CD4-positive, alpha-beta T cell (primary cell): ENCODE measurements at regions not wholly inside any gene's neighbourhood (a gene's known extent, or its start where the extent isn't known, plus 50 kb on each side); places are given as distances from the start of the nearest gene placed in this dataset.
A peak's percentile ranks its signal among the peaks of the same experiment; 100 is the strongest.

ENCODE experiments used
- ATAC-seq: fragments of 200-7000 bp; cut with Tn5 transposase; one replicate; pipeline ENCODE4 v1.10.0; 2022; ENCODE audit warnings: mild to moderate bottlenecking; ENCODE audit not compliant: poor library complexity
- CTCF ChIA-PET: fragments of 350-600 bp; sonication (Branson Sonifier 250); formaldehyde crosslinking; loops from one replicate; lab custom pipeline; 2021; ENCODE audit warnings: antibody characterized with exemption, inconsistent platforms; lab: Charles Lee
- POLR2A ChIA-PET: fragments of 350-600 bp; sonication (Branson Sonifier 250); formaldehyde crosslinking; loops from one replicate; lab custom pipeline; 2021; ENCODE audit warnings: antibody characterized with exemption, inconsistent platforms; lab: Charles Lee
- DNase-seq, 14 experiments: peaks; one replicate each; pipeline ENCODE4 v3.0.0-alpha.2; 2013 to 2020; ENCODE audit warnings: mixed read lengths in 2 of 14
- H3K27ac ChIP-seq, 2 donors: one replicate each; pipeline versions ENCODE4 v1.5.1 to v1.7.0; 2013; ENCODE audit warnings: low read length in 2 of 2, low read depth in 1 of 2, mild to moderate bottlenecking in 1 of 2
- H3K27me3 ChIP-seq, 2 experiments: 1 replicate in 1 of 2; 2 replicates in 1 of 2; pipeline versions ENCODE4 v1.6.1 to v1.7.0; 2013; ENCODE audit warnings: low read length in 2 of 2, control low read depth in 1 of 2, mild to moderate bottlenecking in 1 of 2, moderate library complexity in 1 of 2; ENCODE audit not compliant: insufficient read depth in 2 of 2, control insufficient read depth in 1 of 2
- H3K36me3 ChIP-seq: one replicate; pipeline ENCODE4 v1.6.1; 2013; ENCODE audit warnings: low read length, control low read depth; ENCODE audit not compliant: insufficient read depth
- H3K4me1 ChIP-seq: one replicate; pipeline ENCODE4 v1.6.1; 2013; ENCODE audit warnings: low read length, control low read depth; ENCODE audit not compliant: insufficient read depth
- H3K4me3 ChIP-seq: one replicate; pipeline ENCODE4 v1.5.1; 2013; ENCODE audit warnings: mild to moderate bottlenecking, low read length, moderate library complexity
- H3K9me3 ChIP-seq, 2 experiments: 1 replicate in 1 of 2; 2 replicates in 1 of 2; pipeline versions ENCODE4 v1.6.1 to v1.7.0; 2013; ENCODE audit warnings: low read length in 2 of 2, mild to moderate bottlenecking in 2 of 2, control low read depth in 1 of 2, moderate library complexity in 1 of 2; ENCODE audit not compliant: control insufficient read depth in 1 of 2, insufficient read depth in 1 of 2
- H3K27ac Mint-ChIP-seq: one replicate; pipeline ENCODE4 v1.8.0; 2020; ENCODE audit warnings: mixed read lengths
- H3K27me3 Mint-ChIP-seq: one replicate; pipeline ENCODE4 v1.8.0; 2021; ENCODE audit warnings: mixed read lengths
- H3K36me3 Mint-ChIP-seq: one replicate; pipeline ENCODE4 v1.8.0; 2021; ENCODE audit warnings: low read depth, mixed read lengths
- H3K4me1 Mint-ChIP-seq: one replicate; pipeline ENCODE4 v1.8.0; 2021; ENCODE audit warnings: low read depth, mixed read lengths
- H3K4me3 Mint-ChIP-seq: one replicate; pipeline ENCODE4 v1.8.0; 2020; ENCODE audit warnings: mild to moderate bottlenecking, mixed read lengths
- H3K9me3 Mint-ChIP-seq: one replicate; pipeline ENCODE4 v1.8.0; 2020; ENCODE audit warnings: mixed read lengths
- CTCF ChIP-seq: fragments of 200-600 bp; IDR thresholded peaks from one replicate; pipeline ENCODE4 v1.8.0; 2022; ENCODE audit warnings: antibody characterized with exemption, mild to moderate bottlenecking
- intact Hi-C, 2 experiments: fragments of 100-400 bp; cut with DNase I in 1 of 2; cut with micrococcal nuclease in 1 of 2; formaldehyde crosslinking; loops; one replicate each; pipeline versions ENCODE4 v1.15.1 to v1.9.0; 2023 to 2025; cut with DNase I, micrococcal nuclease

DNA sequence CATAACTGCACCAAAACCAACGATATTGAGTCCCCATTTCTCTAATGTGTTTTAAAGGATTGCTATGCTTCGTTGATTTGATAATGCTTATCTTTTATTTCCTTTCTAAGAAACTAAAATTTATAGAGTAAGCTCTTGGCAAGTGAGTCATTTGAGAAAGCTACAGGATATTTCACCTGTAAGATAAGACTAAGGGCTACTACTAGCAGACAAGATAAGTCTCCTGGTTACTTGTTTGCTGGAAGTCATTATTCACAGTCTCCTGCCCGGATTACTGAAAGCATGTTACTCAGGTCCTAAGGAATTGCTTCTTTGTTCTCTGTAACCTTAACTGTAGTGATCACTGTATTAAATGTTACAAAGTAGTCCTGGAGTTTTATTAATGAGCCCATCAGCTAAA lies 315.9 kb upstream of the RASA1 start:
- CTCF ChIA-PET: no interaction called here
- H3K36me3 ChIP-seq: no peaks in the 10 kb centered on the region
- ATAC-seq: no peak
- TF ChIP-seq CTCF: no peak
- H3K4me3 Mint-ChIP-seq: no peak overlapping the region
- H3K9me3 ChIP-seq: no peaks in the 10 kb centered on the region
- POLR2A ChIA-PET: no interaction called here
- no peak overlapping the region for H3K27ac Mint-ChIP-seq
- H3K36me3 Mint-ChIP-seq: no peaks in the 10 kb centered on the region
- no peak overlapping the region for H3K27ac ChIP-seq
- H3K4me1 Mint-ChIP-seq: no peaks in the 10 kb centered on the region
- no peak for DNase-seq
- H3K4me3 ChIP-seq: no peak overlapping the region
- intact Hi-C loops: no loop called here
- H3K4me1 ChIP-seq: no peaks in the 10 kb centered on the region
- peaks cover 0 to 5% of the 10 kb centered on the region in 2 experiments for H3K27me3 ChIP-seq
- peaks cover 32% of the 10 kb centered on the region for H3K27me3 Mint-ChIP-seq
- H3K9me3 Mint-ChIP-seq: no peaks in the 10 kb centered on the region

DNA sequence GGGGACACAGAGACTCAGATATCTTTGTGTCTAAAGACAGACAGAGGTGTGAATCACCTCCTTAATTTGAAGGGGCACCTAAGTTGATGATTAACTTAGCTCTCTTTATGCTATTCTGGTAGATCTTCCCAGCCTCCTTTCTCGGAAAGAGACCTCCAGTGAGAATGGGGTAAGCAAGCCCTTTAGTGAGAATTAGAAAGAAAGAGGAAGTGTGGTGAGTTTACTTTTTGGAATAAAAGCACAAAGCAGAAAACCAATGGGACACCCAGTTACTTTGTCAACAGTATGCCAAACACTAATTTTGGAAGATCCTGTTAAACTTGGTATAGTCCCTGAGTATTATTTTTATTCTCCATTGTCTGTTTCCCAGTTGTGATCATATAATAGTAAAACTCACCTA lies 302.8 kb upstream of the RASA1 start:
- Mint-ChIP-seq H3K36me3 (no peaks in the 10 kb centered on the region), H3K4me1 (peaks cover 4% of the 10 kb centered on the region), H3K27ac (no peak overlapping the region), H3K4me3 (no peak overlapping the region), H3K9me3 (no peaks in the 10 kb centered on the region), H3K27me3 (no peaks in the 10 kb centered on the region)
- ChIA-PET POLR2A (no interaction called here), CTCF (no interaction called here)
- H3K27ac ChIP-seq: no peak overlapping the region
- no peaks in the 10 kb centered on the region for H3K36me3 ChIP-seq
- H3K9me3 ChIP-seq: no peaks in the 10 kb centered on the region
- no peaks in the 10 kb centered on the region for H3K27me3 ChIP-seq
- no peak overlapping the region for H3K4me3 ChIP-seq
- DNase-seq (no peak), ATAC-seq (no peak)
- intact Hi-C loops: no loop called here
- H3K4me1 ChIP-seq: peaks cover 2% of the 10 kb centered on the region
- TF ChIP-seq CTCF: no peak

DNA sequence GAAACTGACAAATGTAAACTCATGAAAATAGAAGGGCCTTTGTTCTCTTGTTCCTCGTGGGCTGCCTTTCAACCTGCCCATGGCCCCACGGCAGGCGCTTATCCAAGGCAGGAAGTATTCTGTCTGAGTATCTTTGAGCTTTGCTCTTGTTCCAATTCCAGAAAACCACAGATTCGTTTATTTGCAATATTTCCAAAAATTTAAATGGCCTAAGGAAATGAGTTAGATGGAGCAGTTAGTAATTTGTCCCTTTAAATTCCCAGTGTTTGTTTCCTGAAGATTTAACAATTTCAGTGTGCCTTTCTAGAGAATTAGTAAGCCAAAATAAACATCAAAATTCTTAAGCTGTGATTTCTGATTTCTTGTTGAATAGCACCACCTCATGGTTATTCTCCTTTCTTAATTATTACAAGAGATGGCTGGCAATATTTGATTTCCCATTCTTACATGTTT lies 299.4 kb upstream of the RASA1 start:
- no peaks in the 10 kb centered on the region for H3K27me3 ChIP-seq
- H3K4me1 Mint-ChIP-seq: peaks cover 4% of the 10 kb centered on the region
- ATAC-seq (no peak), DNase-seq (peak in 3 of 14 experiments; percentile 37 to 43 (median 37))
- CTCF ChIA-PET: interaction anchor here (1.0 kb wide), 1 partner anchor 14 kb away, joined by 3 read pairs; no protein-coding TSS in a partner anchor
- POLR2A ChIA-PET: interaction anchor here (0.6 to 0.8 kb wide), 2 partner anchors 19 to 263 kb away, joined by 3 read pairs; no protein-coding TSS in a partner anchor
- H3K9me3 Mint-ChIP-seq: no peaks in the 10 kb centered on the region
- peak; percentile 46 for TF ChIP-seq CTCF
- H3K4me3 ChIP-seq: no peak overlapping the region
- no peaks in the 10 kb centered on the region for H3K9me3 ChIP-seq
- H3K4me1 ChIP-seq: peaks cover 2% of the 10 kb centered on the region
- no peak overlapping the region for H3K4me3 Mint-ChIP-seq
- peaks cover 7% of the 10 kb centered on the region for H3K27me3 Mint-ChIP-seq
- H3K36me3 Mint-ChIP-seq: no peaks in the 10 kb centered on the region
- H3K27ac ChIP-seq: no peak overlapping the region
- H3K36me3 ChIP-seq: no peaks in the 10 kb centered on the region
- no peak overlapping the region for H3K27ac Mint-ChIP-seq
- intact Hi-C loops: no loop called here
